Inferior parietal cortex (tissue), 1 donor: ENCODE measurements at regions not wholly inside any gene's neighbourhood (a gene's known extent, or its start where the extent isn't known, plus 50 kb on each side); places are given as distances from the start of the nearest gene placed in this dataset.
"Not testable (repeated sequence)": the region's sequence is repeated elsewhere in the genome, so short reads cannot be mapped to it uniquely, and the experiment has no call there.

Source experiments
- DNase-seq: peaks from one replicate; pipeline ENCODE4 v3.0.0-alpha.2; 2016; ENCODE audit errors: extremely low spot score

DNA sequence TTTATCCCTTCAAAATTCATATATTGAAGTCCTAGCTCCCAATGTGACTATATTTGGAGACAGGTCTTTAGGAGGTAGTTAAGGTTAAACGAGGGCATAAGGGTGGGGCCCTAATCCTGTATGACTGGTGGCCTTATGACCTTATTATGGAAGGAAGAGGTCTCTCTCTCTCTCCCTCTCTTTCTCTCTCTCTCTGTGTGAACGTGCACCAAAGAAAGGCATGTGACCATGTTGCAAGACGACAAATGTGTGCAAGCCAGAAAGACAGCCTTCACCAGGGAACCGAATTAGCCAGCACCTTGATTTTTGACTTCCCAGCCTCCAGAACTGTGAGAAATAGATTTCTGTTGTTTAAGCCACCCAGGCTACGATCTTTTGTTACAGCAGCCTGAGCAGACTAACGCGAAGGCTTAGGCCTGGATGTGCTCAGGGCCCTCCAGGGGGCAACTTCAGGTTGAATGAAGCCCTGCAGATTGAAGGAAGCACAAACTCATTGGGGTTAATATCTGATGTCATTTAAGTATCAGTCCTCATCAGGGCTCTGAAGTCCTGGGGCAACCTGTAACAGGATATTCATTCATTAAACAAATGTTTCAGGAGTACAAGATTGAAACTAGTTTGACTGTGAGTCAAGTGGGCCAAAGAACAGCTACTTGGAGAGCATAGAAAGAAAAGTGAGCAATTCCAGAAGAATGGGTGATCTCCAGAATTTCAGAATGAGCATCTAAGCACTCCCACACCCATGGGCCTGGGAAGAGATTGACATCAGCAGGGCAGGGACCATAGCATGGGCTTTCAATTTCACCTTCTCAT lies 157.4 kb upstream of the TNFAIP3 start:
- no peak for DNase-seq

DNA sequence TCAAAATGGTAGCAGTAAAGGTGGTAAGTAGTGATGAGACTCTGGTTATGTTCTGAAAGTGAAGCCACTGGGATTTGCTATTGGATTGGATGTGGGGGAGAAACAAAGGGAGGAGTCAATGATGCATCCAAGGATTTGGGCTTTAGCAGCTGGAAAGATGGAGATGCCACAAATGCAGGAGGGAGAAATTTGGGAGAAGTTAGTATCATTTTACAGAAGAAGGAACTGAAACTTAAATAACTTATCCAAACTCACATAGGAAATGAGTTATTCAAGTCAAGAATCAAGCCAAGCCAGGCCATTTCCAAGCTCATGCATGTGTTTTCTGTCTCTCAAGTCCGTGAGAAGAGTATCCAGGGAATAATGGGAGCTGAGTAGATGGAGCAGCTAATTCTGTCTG lies 155.1 kb upstream of the TNFAIP3 start:
- no peak for DNase-seq

GRCh38 chr6:137712587-137712986 lies 154.5 kb upstream of the TNFAIP3 start:
- DNase-seq, result no peak

GRCh38 chr6:137715589-137716045 lies 151.4 kb upstream of the TNFAIP3 start:
- DNase-seq, result no peak

DNA sequence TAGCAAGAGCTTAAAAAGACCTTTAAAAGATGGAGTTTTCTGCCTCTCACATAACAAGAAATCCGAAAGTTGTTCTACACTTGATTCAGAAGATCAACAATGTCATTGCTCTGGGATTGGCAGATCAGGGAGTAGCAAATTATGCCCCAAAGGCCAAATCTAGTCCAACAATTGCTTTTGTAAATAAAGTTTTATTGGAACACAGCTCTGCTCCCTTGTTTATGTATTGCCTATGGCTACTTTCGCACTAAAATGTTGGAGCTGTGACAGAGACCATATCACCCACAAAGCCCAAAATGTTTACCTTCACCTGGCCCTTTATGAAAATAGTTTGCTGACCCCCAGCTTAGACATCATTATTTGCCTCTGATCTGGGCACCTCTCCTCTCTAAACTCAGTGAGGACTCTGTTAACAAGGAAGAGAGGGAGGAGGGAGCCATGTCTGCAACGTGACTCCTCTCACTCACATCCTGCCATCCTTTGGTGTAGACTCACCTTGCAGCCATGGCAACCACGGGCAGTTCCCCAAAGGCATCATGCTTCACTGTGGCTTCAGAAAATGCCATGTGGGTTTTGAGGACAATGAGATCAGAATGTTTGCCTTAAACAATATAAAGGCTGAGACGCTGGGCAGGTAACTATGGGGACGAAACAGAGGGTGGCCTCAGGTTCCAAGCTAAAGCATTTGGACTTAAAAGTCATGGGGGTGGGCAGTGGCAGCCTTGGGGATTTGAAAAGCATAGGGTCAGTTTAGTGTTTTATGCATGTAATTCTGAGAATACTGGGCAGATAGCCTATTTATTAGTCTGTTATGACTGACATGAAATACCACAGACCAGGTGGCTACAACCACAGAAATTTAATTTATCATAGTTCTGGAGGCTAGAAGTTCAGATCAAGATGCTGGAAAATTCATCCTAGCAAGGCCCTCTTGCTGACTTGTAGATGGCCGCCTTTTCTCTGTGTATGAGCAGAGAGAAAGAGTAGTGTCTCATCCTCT lies 149.7 kb upstream of the TNFAIP3 start:
- no peak for DNase-seq

GRCh38 chr6:137718903-137719302 lies 148.2 kb upstream of the TNFAIP3 start:
- not testable (repeated sequence) for DNase-seq

DNA sequence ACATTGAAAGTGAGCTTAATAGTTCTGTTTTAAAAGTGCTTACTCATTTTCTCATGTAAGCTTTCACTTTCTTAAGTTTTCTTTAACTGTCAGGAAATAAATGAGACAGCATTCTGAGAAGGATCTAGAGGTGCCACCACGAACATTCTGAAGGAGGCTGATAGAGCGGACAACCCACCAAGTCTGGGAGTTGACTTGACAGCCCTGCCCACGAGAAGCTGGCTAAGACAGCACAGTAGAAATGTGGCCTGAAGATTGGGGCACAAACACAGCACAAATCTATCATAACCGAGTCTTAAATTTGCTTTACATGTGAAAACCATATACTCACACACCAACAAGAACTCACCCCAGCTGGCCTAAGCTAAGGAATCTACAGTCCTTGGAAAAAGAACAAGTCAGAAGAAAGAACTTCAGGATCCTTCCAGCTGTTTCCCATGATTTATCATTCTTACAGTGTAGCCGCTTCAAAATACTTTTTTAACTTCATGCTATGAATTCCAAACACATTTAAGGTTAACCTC lies 144.2 kb upstream of the TNFAIP3 start:
- no peak for DNase-seq

DNA sequence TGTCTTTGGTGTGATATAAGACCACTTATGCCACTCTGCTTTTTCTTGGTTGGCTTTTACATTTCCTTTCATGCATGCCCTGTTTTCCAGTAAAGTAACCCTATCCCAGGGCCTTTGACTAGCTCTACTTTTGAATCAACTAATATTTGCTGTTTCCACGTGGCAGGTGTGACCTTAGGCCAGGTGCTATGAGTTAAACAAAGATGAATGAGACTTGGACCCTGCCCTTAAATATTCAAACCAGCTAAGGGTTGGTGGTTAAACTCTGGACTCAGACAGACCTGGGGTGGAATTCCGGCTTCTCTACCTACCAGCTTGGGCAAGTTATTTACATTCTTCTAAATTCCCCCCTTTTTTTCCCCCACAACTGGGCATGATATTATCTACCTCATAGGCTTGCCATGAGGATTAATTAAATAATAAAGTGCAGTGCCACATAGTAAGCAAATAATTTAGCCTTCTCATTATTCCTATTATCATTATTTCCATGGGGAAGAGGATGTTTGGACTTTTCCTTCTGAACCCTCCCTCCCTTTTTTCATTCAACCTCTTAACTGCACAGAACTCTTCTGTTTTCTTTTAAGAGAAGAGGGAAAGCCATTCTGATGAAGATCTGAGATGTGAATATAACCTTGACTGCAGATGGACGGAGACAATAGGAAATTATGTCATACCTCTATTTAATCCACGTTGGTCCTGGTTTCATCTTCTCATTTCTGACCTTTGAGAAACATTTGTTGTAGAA lies 143.6 kb upstream of the TNFAIP3 start:
- no peak for DNase-seq

DNA sequence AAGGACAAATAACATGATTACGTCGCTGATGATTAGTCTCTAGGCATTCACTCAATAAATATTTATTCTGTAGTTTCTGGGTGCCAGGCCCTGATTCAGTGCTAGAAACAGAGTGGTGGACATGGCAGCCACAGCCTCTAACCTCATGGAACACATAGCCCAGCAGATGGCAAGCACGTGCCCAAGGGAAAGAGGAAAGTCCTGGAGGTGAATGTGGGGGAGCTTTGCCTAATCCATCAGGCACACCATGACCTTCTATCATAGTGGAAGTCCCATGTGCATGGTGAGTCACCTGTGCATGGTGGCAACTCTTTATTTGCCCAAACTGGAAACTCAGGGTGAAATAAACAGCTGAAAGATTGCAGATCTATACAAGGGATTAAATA lies 143.0 kb upstream of the TNFAIP3 start:
- no peak for DNase-seq

DNA sequence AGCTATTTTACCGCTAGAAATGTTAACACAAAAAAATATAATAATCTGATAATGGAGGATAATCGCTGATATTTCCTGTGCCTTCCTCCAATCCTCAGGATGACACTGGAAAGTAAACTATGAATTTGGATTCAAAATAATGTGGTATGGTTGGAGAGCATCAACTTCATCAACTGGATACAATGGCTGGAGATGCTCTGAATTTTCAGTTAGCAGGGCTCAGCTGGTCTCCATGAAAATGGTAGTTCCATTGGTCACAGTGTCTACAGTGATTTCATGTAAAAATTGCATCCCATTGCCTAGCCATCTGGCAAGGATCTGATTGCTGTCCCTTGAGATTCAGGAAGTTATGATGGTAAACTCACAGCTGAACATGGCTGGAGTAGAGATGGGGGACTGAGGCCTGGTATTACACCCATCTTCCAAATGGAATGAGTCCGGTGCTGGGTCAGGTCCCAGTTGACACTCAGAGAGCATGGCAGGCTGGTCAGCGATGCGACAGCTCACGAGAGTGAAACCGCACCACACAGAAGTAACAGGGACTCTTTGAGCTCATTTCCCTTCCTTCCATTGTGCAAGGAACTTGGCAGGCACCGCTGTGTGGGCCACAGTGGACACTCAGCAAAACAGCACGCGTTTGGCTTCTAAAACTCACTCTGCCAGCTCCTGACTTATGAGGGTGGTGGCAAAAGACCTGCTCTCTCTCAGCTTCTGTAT lies 142.4 kb upstream of the TNFAIP3 start:
- DNase-seq, result no peak

DNA sequence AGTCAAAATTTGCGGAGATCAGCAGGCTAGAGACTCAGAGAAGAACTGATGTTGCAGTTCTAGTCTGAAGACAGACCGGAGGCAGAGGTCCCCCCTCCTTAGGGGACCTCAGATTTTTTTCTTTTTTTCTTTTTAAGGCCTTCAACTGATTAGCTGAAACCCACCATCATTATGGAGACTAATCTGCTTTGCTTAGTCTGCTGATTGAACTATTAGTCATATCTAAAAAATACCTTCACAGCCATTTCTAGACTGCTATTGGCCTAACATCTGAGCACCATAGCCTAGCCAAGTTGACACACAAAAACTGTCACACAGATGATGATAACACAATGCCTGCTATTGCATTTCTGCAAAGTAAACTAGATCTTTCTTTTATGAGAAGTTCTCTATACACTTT lies 141.1 kb upstream of the TNFAIP3 start:
- no peak for DNase-seq

DNA sequence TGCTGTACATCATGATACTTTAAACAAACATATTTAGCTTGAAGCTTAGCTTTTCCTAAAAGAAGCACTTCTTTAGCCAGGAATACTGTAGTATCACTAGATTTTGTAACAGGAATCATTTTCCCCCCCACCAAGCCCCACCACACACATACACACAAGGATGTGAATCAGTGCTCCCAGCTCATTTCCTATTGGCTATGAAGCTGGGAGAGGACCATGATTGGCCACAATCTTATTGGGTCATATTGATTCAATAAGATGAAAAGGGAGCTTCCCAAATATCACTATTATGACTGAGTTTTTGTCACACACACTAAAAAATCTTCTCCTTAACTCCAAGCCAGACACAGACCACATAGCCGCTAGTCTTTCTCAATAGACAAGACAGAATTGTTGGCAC lies 140.5 kb upstream of the TNFAIP3 start:
- DNase-seq, result no peak

DNA sequence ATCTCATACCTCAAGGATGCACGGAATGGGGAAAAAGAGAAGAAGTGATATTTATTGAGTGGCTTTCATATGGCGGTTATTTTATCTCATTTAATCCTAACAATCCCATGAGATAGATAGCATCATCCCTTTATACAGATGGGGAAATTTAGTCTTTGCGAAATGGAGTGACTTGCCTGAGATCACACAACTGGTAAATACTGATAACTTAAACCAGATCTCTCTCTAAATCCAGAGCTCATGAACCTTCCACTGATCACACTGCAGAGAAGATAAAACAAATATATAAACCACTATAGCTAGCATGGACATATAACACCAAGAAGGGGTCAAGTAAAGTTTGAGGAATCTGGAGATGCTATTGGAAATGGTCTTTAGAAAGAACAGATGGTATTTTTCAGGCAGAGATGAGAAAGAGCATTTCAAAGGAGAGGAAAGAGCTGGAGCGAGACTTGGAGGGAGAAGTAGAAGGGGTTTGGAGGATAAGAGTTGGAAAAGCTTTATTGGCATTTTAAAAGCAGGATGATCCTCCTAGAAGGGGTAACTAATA lies 139.8 kb upstream of the TNFAIP3 start:
- DNase-seq, result no peak

DNA sequence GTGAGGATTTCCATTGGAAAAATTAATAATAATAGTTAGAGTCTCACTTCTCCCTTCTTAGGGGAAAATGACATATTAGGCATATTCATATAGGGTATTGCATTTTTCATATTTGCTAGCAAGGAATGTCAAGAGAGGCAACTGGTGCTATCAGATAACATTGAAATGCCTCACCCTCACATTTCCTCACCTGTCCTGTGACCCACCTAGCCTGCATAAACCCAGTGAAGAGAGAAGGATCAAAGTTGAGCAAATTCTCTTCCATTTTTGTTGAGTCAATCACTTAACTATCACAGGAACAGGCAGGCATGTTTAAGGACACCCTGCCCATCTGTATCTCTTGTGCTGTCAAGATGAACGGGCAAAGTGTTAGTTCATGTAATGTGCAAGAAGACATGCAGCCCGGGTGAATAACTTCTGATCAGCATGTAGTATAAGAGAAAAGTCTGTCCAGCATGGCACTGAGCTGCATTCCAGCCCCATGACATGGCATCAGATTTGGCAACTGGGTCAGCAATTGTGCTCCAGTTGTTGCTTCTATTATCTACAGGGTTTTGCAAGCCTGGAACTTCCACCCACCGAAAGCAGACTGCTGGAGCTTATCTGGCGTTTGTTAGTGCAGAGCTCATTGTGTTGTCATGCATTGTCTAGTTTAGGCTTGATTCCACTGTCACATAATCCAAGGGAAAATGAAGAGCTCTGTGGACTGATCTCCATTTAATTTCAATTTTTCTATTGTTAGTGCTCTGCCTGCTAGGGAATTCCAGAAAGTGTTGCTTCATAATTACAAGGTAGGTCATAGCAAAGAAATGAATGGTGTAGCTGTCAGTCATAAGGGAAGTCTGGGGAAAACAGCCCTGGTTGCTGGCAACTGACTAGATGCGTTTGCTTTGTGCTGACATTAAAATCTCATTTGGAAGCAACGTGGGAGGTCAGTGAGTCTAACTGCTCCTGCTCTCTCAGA lies 138.4 kb upstream of the TNFAIP3 start:
- DNase-seq, result no peak

DNA sequence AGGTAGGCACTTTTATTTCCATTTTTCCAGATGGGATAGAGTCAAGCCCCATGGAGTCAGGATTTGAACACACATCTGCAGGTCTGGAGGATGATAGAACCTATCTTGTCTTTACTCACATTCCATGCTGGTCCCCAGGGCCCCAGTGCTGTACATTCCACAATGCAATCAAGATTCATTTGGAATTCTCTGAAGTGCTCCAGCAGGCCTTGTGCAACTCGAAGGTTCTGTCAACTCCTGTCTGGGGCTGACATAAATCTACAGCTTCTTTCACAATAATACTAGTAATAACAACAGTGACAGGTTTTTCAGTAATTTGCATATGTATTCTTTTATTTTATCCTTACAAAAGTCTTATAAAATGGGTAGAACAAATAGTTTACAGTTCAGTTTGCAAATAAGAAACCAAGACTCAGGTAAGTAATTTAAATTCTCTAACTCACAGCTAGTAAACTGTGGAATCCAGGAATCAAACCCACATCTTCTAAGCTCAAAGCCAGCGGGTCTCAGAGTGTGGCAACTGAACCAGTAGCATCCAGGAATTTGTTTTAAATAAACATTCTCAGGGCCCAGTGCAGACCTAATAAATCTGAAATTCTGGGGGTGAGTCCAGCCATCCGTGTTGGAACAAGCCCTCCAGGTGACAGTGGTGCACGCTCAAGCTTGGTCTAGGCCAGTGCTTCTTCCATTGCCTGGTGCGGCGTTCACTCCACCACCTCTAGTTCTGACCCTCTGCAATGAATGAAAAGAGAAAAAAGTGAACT lies 137.0 kb upstream of the TNFAIP3 start:
- no peak for DNase-seq

GRCh38 chr6:137731600-137731959 lies 135.5 kb upstream of the TNFAIP3 start:
- DNase-seq, result no peak

DNA sequence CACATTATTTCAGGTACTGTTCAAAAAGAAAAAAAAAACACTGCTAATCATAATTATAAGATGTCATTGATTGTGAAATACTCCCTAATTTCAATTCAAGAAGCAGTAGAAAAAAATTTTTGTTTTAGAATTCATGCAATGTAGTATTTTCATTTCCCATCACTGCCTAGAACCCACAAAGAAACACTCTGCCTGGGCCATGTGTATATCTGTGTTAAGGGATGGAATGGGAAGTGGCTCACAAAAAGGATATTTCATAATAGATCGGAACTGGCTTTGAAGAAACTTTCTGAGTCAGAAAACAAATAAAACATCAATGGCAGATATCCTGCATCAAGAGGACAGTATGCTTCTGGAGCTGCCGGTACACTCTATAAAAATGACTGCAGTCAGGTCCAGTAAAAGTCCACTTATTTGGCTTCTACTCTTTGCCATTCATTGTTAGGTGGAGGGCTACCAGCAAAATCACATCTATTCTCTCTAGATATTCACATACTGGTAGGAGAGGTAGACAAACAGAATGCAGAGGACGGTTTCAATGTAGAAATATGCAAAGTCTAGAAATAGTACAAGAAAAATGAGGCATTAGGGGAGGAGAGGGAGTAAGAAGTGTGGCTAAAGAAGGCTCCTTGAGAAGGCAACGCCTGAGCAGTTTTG lies 135.0 kb upstream of the TNFAIP3 start:
- DNase-seq, result no peak

DNA sequence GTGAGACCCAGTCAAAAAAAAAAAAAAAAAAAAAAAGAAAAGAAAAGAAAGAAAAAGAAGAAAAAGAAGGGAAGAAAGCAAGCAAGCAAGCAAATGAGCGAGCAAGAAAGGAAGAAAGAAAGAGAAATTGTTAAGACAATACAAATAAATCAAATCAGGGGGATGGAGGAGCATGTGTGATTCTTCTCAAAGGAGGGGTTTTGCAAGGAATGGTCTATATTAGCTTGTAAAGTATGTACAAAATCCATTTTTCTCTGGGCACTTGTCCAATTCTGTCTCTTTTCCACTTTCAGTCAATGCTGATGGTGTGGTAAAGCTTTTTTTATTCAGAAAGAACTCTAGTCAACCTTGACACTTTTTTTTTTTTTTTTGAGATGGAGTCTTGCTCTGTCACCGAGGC lies 133.7 kb upstream of the TNFAIP3 start:
- DNase-seq, result no peak
